ENCODE measurements at regions not wholly inside any gene's neighbourhood (a gene's known extent, or its start where the extent isn't known, plus 50 kb on each side); places are given as distances from the start of the nearest gene placed in this dataset.

GRCh38 chr5:142391058-142391845, 66.4 kb upstream of the SPRY4 start:
- Histone ChIP-seq H2AFZ (ENCODE audit: low read depth, low read length) (no peak overlapping the region), H3K36me3 (ENCODE audit: control insufficient read depth in 2 of 2, extremely low read depth in 1 of 2, insufficient read depth in 2 of 2, low read length in 2 of 2) (no peaks in the 10 kb centered on the region), H3K27ac (ENCODE audit: insufficient read depth, low read depth, low read length) (no peak overlapping the region), H3K79me2 (ENCODE audit: control insufficient read depth, insufficient read depth, low read length) (no peaks in the 10 kb centered on the region), H3K27me3 (ENCODE audit: control insufficient read depth in 2 of 2, insufficient read depth in 2 of 2, low read length in 2 of 2) (no peaks in the 10 kb centered on the region), H3K9me1 (replicated peaks; ENCODE audit: control insufficient read depth, extremely low read depth, insufficient read depth, low read length) (no peaks in the 10 kb centered on the region), H3K9me3 (replicated peaks; ENCODE audit: control insufficient read depth, insufficient read depth, low read length) (no peaks in the 10 kb centered on the region), H4K20me1 (replicated peaks; ENCODE audit: control insufficient read depth, extremely low read depth, insufficient read depth, low read length) (no peaks in the 10 kb centered on the region), H3K4me2 (ENCODE audit: insufficient read depth, low read length) (no peak overlapping the region), H3K9ac (replicated peaks; ENCODE audit: extremely low read depth, insufficient read depth, low read length) (no peak overlapping the region), H3K4me1 (ENCODE audit: control insufficient read depth, extremely low read depth, insufficient read depth, low read length) (no peaks in the 10 kb centered on the region), H3K4me3 (replicated peaks in 1 of 3; ENCODE audit: insufficient read depth in 1 of 3, low read depth in 1 of 3, low read length in 3 of 3) (no peak overlapping the region)
- intact Hi-C loops (cut with micrococcal nuclease), result no loop called here
- no peak for DNase-seq (ENCODE audit: low read depth, low spot score)
- no TSS peak for BruUV-seq (replicated peaks)
- ChIA-PET CTCF (interaction anchor here (0.9 kb wide), 1 partner anchor 14 kb away, joined by 4 read pairs; no protein-coding TSS in a partner anchor), POLR2A (no interaction called here)
- dilution Hi-C loops (cut with MboI; ENCODE audit: extremely low pct_ligation_motif_present, low sequenced_read_pairs), result no loop called here
- FAIRE-seq, result no peak
- TF ChIP-seq POLR2A (IDR thresholded peaks at IDR 0.05; ENCODE audit: low read depth, low read length), result no peak
- no peak for TF ChIP-seq FOS (IDR thresholded peaks at IDR 0.05; ENCODE audit: borderline replicate concordance, insufficient read depth, low read length)

DNA sequence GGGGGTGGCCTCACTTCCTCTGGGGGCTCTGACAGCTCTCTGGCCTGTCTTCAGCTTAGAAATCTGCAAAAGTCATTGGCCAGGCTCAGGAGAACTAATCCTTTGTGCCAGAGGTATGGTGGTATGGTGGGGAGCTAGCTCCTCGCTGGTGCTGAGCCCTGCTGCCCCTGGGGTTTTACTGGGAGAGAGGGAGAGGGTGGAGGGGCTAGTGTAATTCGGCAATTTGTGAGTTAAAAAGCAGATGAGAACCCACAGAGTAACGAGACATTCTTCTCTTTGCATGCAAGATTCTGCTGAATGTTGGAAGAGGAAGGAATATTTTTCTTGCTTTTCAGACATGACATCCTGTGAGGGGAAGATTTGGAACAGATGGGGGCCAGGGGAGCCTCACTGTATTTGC, 65.5 kb upstream of the SPRY4 start:
- Histone ChIP-seq H3K4me1 (ENCODE audit: control insufficient read depth, extremely low read depth, insufficient read depth, low read length) (no peaks in the 10 kb centered on the region), H3K79me2 (ENCODE audit: control insufficient read depth, insufficient read depth, low read length) (no peaks in the 10 kb centered on the region), H3K9ac (replicated peaks; ENCODE audit: extremely low read depth, insufficient read depth, low read length) (no peak overlapping the region), H3K4me3 (replicated peaks in 1 of 3; ENCODE audit: insufficient read depth in 1 of 3, low read depth in 1 of 3, low read length in 3 of 3) (no peak overlapping the region), H3K9me3 (replicated peaks; ENCODE audit: control insufficient read depth, insufficient read depth, low read length) (no peaks in the 10 kb centered on the region), H2AFZ (ENCODE audit: low read depth, low read length) (no peak overlapping the region), H3K36me3 (ENCODE audit: control insufficient read depth in 2 of 2, extremely low read depth in 1 of 2, insufficient read depth in 2 of 2, low read length in 2 of 2) (no peaks in the 10 kb centered on the region), H3K9me1 (replicated peaks; ENCODE audit: control insufficient read depth, extremely low read depth, insufficient read depth, low read length) (no peaks in the 10 kb centered on the region), H3K4me2 (ENCODE audit: insufficient read depth, low read length) (no peak overlapping the region), H3K27me3 (ENCODE audit: control insufficient read depth in 2 of 2, insufficient read depth in 2 of 2, low read length in 2 of 2) (no peaks in the 10 kb centered on the region), H4K20me1 (replicated peaks; ENCODE audit: control insufficient read depth, extremely low read depth, insufficient read depth, low read length) (no peaks in the 10 kb centered on the region), H3K27ac (ENCODE audit: insufficient read depth, low read depth, low read length) (no peak overlapping the region)
- BruUV-seq (replicated peaks), result no TSS peak
- TF ChIP-seq, protein P1, sequence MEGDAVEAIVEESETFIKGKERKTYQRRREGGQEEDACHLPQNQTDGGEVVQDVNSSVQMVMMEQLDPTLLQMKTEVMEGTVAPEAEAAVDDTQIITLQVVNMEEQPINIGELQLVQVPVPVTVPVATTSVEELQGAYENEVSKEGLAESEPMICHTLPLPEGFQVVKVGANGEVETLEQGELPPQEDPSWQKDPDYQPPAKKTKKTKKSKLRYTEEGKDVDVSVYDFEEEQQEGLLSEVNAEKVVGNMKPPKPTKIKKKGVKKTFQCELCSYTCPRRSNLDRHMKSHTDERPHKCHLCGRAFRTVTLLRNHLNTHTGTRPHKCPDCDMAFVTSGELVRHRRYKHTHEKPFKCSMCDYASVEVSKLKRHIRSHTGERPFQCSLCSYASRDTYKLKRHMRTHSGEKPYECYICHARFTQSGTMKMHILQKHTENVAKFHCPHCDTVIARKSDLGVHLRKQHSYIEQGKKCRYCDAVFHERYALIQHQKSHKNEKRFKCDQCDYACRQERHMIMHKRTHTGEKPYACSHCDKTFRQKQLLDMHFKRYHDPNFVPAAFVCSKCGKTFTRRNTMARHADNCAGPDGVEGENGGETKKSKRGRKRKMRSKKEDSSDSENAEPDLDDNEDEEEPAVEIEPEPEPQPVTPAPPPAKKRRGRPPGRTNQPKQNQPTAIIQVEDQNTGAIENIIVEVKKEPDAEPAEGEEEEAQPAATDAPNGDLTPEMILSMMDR (IDR thresholded peaks at IDR 0.05; ENCODE audit: extremely low read depth in 1 of 2, insufficient read depth in 1 of 2, low read depth in 1 of 2, low read length in 2 of 2), result no peak
- TF ChIP-seq GATA2 (IDR thresholded peaks at IDR 0.05; ENCODE audit: insufficient read depth, insufficient read length, low read depth, low read length), result no peak
- no peak for TF ChIP-seq POLR2A (IDR thresholded peaks at IDR 0.05; ENCODE audit: low read depth, low read length)
- TF ChIP-seq, protein P2, sequence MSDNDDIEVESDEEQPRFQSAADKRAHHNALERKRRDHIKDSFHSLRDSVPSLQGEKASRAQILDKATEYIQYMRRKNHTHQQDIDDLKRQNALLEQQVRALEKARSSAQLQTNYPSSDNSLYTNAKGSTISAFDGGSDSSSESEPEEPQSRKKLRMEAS (IDR thresholded peaks at IDR 0.05; ENCODE audit: insufficient read depth, insufficient read length), result no peak
- no peak for TF ChIP-seq MYC (IDR thresholded peaks at IDR 0.05; ENCODE audit: low read depth, low read length)
- TF ChIP-seq JUN (IDR thresholded peaks at IDR 0.05; ENCODE audit: borderline replicate concordance, insufficient read depth, insufficient read length, low read depth), result no peak
- no peak for TF ChIP-seq FOS (IDR thresholded peaks at IDR 0.05; ENCODE audit: borderline replicate concordance, insufficient read depth, low read length)
- TF ChIP-seq POLR2AphosphoS5 (IDR thresholded peaks at IDR 0.05; ENCODE audit: insufficient read depth, low read depth, low read length), result no peak
- no peak for TF ChIP-seq EZH2 (IDR thresholded peaks at IDR 0.05; ENCODE audit: borderline replicate concordance, low read depth, low read length, severe bottlenecking)
- dilution Hi-C loops (cut with MboI; ENCODE audit: extremely low pct_ligation_motif_present, low sequenced_read_pairs), result no loop called here
- ChIA-PET CTCF (interaction anchor here (0.8 to 1.4 kb wide), 4 partner anchors 13 to 158 kb away, joined by 3 to 8 read pairs (median 4); no protein-coding TSS in a partner anchor), POLR2A (no interaction called here)
- FAIRE-seq, result no peak
- intact Hi-C loops (cut with micrococcal nuclease), result no loop called here
- no peak for DNase-seq (ENCODE audit: low read depth, low spot score)
